Cardiac septum (tissue), 1 donor: ENCODE measurements at regions not wholly inside any gene's neighbourhood (a gene's known extent, or its start where the extent isn't known, plus 50 kb on each side); places are given as distances from the start of the nearest gene placed in this dataset.

Experiments used
- DNase-seq: peaks from one replicate; pipeline ENCODE4 v3.0.0-alpha.2; 2020; ENCODE audit warnings: low spot score
- intact Hi-C: fragments of 100-400 bp; cut with DNase I; formaldehyde crosslinking; loops from one replicate; pipeline ENCODE4 v1.14.0; 2022
- donor health status: DM: no; HTN: no; CAD: no.

GRCh38 chr17:36723459-36724025, 122.2 kb downstream of the MRM1 start:
- intact Hi-C loops = no loop called here
- DNase-seq = no peak

GRCh38 chr17:36726199-36726598, 124.8 kb downstream of the MRM1 start:
- DNase-seq = no peak
- intact Hi-C loops = no loop called here

GRCh38 chr17:36727052-36727451, 125.7 kb downstream of the MRM1 start:
- no peak for DNase-seq
- intact Hi-C loops = no loop called here

- intact Hi-C loops = no loop called here
- DNase-seq = no peak
These were observed 126.2 kb downstream of the MRM1 start for GRCh38 chr17:36727577-36727976.

GRCh38 chr17:36728030-36728991, 126.9 kb downstream of the MRM1 start:
- no peak for DNase-seq
- intact Hi-C loops = no loop called here

GRCh38 chr17:36730095-36730808, 128.9 kb downstream of the MRM1 start:
- intact Hi-C loops = no loop called here
- DNase-seq = no peak

GRCh38 chr17:36730857-36731490, 129.6 kb downstream of the MRM1 start:
- intact Hi-C loops = no loop called here

GRCh38 chr17:36731811-36732210, 130.4 kb downstream of the MRM1 start:
- intact Hi-C loops = no loop called here
- no peak for DNase-seq

More at GRCh38 chr17:36730857-36731490, 129.6 kb downstream of the MRM1 start:
- no peak for DNase-seq

- intact Hi-C loops = no loop called here
These were observed 131.0 kb downstream of the MRM1 start for GRCh38 chr17:36732351-36732750.

GRCh38 chr17:36736201-36737156, 135.1 kb downstream of the MRM1 start:
- intact Hi-C loops = no loop called here
- DNase-seq = no peak

More at GRCh38 chr17:36732351-36732750, 131.0 kb downstream of the MRM1 start:
- no peak for DNase-seq

GRCh38 chr17:36739208-36739607, 137.8 kb downstream of the MRM1 start:
- intact Hi-C loops = no loop called here

GRCh38 chr17:36740157-36740556, 138.8 kb downstream of the MRM1 start:
- intact Hi-C loops = no loop called here
- DNase-seq = no peak

More at GRCh38 chr17:36739208-36739607, 137.8 kb downstream of the MRM1 start:
- no peak for DNase-seq

- DNase-seq = no peak
- intact Hi-C loops = no loop called here
These were observed 139.9 kb downstream of the MRM1 start for GRCh38 chr17:36741019-36741902.

- intact Hi-C loops = no loop called here
- no peak for DNase-seq
These were observed 141.1 kb downstream of the MRM1 start for GRCh38 chr17:36742267-36743000.

GRCh38 chr17:36743130-36743529, 141.7 kb downstream of the MRM1 start:
- intact Hi-C loops = no loop called here
- DNase-seq = no peak

GRCh38 chr17:36746381-36747053, 145.1 kb downstream of the MRM1 start:
- no peak for DNase-seq
- intact Hi-C loops = no loop called here

- no peak for DNase-seq
- intact Hi-C loops = no loop called here
These were observed 146.5 kb downstream of the MRM1 start for GRCh38 chr17:36747861-36748260.
